Neural progenitor cell (in vitro differentiated cells): ENCODE measurements at regions not wholly inside any gene's neighbourhood (a gene's known extent, or its start where the extent isn't known, plus 50 kb on each side); places are given as distances from the start of the nearest gene placed in this dataset.

ENCODE experiments used
- DNase-seq: peaks from one replicate; pipeline ENCODE4 v3.0.0-alpha.2; 2016; ENCODE audit warnings: low spot score
- H2AFZ ChIP-seq: fragments of 200-600 bp; sonication (generic); replicated peaks from 2 replicates; pipeline ENCODE4 v1.6.1; 2016; ENCODE audit warnings: antibody characterized with exemption
- H3F3A ChIP-seq: fragments of 200-600 bp; sonication (generic); 2 replicates; pipeline ENCODE4 v1.6.1; 2016; ENCODE audit warnings: antibody characterized with exemption, low read depth
- H3K27ac ChIP-seq: fragments of 200-600 bp; sonication (generic); 2 replicates; pipeline ENCODE4 v1.5.1; 2016; ENCODE audit warnings: mild to moderate bottlenecking
- H3K27me3 ChIP-seq: fragments of 200-600 bp; sonication (generic); 2 replicates; pipeline ENCODE4 v1.6.1; 2016; ENCODE audit warnings: mild to moderate bottlenecking, moderate library complexity
- H3K36me3 ChIP-seq: fragments of 200-600 bp; sonication (generic); 2 replicates; pipeline ENCODE4 v1.5.1; 2016
- H3K4me1 ChIP-seq: fragments of 200-600 bp; sonication (generic); 2 replicates; pipeline ENCODE4 v1.6.1; 2016; ENCODE audit warnings: mixed run types
- H3K4me2 ChIP-seq: fragments of 200-600 bp; sonication (generic); 2 replicates; pipeline ENCODE4 v1.6.1; 2016
- H3K4me3 ChIP-seq: fragments of 200-600 bp; sonication (generic); 2 replicates; pipeline ENCODE4 v1.5.1; 2016
- H3K79me2 ChIP-seq: fragments of 200-600 bp; sonication (generic); 2 replicates; pipeline ENCODE4 v1.6.1; 2016; ENCODE audit warnings: low read depth
- H3K9ac ChIP-seq: fragments of 200-600 bp; sonication (generic); 2 replicates; pipeline ENCODE4 v1.6.1; 2016
- H3K9me3 ChIP-seq: fragments of 200-600 bp; sonication (generic); 2 replicates; pipeline ENCODE4 v1.5.1; 2016; ENCODE audit warnings: low read depth
- H4K20me1 ChIP-seq: fragments of 200-600 bp; sonication (generic); 2 replicates; pipeline ENCODE4 v1.6.1; 2016; ENCODE audit warnings: low read depth
- H3K27ac Mint-ChIP-seq: 3 replicates; pipeline ENCODE4 v1.8.0; 2021; ENCODE audit warnings: mixed read lengths
- H3K27me3 Mint-ChIP-seq: 2 replicates; pipeline ENCODE4 v1.8.0; 2022; ENCODE audit warnings: low read depth, mild to moderate bottlenecking, inconsistent platforms, moderate library complexity, mixed read lengths; ENCODE audit not compliant: insufficient read depth
- H3K36me3 Mint-ChIP-seq: 3 replicates; pipeline ENCODE4 v1.8.0; 2021; ENCODE audit warnings: mixed read lengths
- H3K4me1 Mint-ChIP-seq: 3 replicates; pipeline ENCODE4 v1.8.0; 2021; ENCODE audit warnings: mixed read lengths
- H3K4me3 Mint-ChIP-seq: 3 replicates; pipeline ENCODE4 v1.8.0; 2021; ENCODE audit warnings: mild to moderate bottlenecking, moderate library complexity, mixed read lengths
- H3K9me3 Mint-ChIP-seq: 3 replicates; pipeline ENCODE4 v1.8.0; 2020; ENCODE audit warnings: mixed read lengths
- CTCF ChIP-seq: fragments of 200-600 bp; sonication (generic); IDR thresholded peaks from 2 replicates; pipeline ENCODE4 v1.5.1; 2017; ENCODE audit warnings: antibody characterized with exemption, mild to moderate bottlenecking
- EZH2 ChIP-seq: fragments of 200-600 bp; sonication (generic); IDR thresholded peaks from 2 replicates; pipeline ENCODE4 v1.6.1; 2017; ENCODE audit warnings: antibody characterized with exemption, mild to moderate bottlenecking, moderate library complexity
- EZH2phosphoT487 ChIP-seq: fragments of 200-600 bp; sonication (generic); IDR thresholded peaks from 2 replicates; pipeline ENCODE4 v1.6.1; 2017; ENCODE audit warnings: antibody characterized with exemption

GRCh38 chr6:93120154-93120742 lies 299.1 kb downstream of the EPHA7 start:
- peaks cover 12% of the 10 kb centered on the region for H3K4me1 Mint-ChIP-seq
- H3K27ac Mint-ChIP-seq: no peak overlapping the region
- H3K27ac ChIP-seq: no peak overlapping the region
- no peak overlapping the region for H3K9ac ChIP-seq
- no peak overlapping the region for H3K4me3 Mint-ChIP-seq
- no peak for DNase-seq
- TF ChIP-seq EZH2phosphoT487 (no peak), CTCF (no peak), EZH2 (no peak)
- no peaks in the 10 kb centered on the region for H3K79me2 ChIP-seq
- H3K9me3 Mint-ChIP-seq: no peaks in the 10 kb centered on the region
- no peaks in the 10 kb centered on the region for H3K27me3 Mint-ChIP-seq
- H3K36me3 ChIP-seq: no peaks in the 10 kb centered on the region
- H3F3A ChIP-seq: no peaks in the 10 kb centered on the region
- no peaks in the 10 kb centered on the region for H3K27me3 ChIP-seq
- H3K9me3 ChIP-seq: no peaks in the 10 kb centered on the region
- H3K36me3 Mint-ChIP-seq: no peaks in the 10 kb centered on the region
- no peak overlapping the region for H3K4me3 ChIP-seq
- no peak overlapping the region for H2AFZ ChIP-seq
- no peaks in the 10 kb centered on the region for H4K20me1 ChIP-seq
- H3K4me1 ChIP-seq: peaks cover 37% of the 10 kb centered on the region
- no peak overlapping the region for H3K4me2 ChIP-seq

- Histone ChIP-seq H3K4me1 (peaks cover 28% of the 10 kb centered on the region), H2AFZ (peak overlapping the region; percentile 44), H3K79me2 (no peaks in the 10 kb centered on the region), H3K4me2 (peak overlapping the region; percentile 57), H3K9ac (no peak overlapping the region), H4K20me1 (no peaks in the 10 kb centered on the region), H3K27ac (peak overlapping the region; percentile 90), H3F3A (peaks cover 27% of the 10 kb centered on the region), H3K27me3 (no peaks in the 10 kb centered on the region), H3K36me3 (peaks cover 3% of the 10 kb centered on the region), H3K9me3 (no peaks in the 10 kb centered on the region), H3K4me3 (no peak overlapping the region)
- no peak for DNase-seq
- Mint-ChIP-seq H3K27me3 (peaks cover 8% of the 10 kb centered on the region), H3K4me3 (no peak overlapping the region), H3K9me3 (peaks cover 5% of the 10 kb centered on the region), H3K4me1 (peaks cover 22% of the 10 kb centered on the region), H3K36me3 (no peaks in the 10 kb centered on the region), H3K27ac (no peak overlapping the region)
- no peak for TF ChIP-seq EZH2phosphoT487
- TF ChIP-seq EZH2: no peak
- no peak for TF ChIP-seq CTCF
Observed at GRCh38 chr6:93105907-93106306, 313.5 kb downstream of the EPHA7 start.

- peak overlapping the region; percentile 57 for H3K4me2 ChIP-seq
- no peaks in the 10 kb centered on the region for H3K9me3 ChIP-seq
- H3K9me3 Mint-ChIP-seq: peaks cover 7% of the 10 kb centered on the region
- H3K27me3 ChIP-seq: no peaks in the 10 kb centered on the region
- no peaks in the 10 kb centered on the region for H4K20me1 ChIP-seq
- H2AFZ ChIP-seq: no peak overlapping the region
- H3K4me3 ChIP-seq: no peak overlapping the region
- peaks cover 27% of the 10 kb centered on the region for H3F3A ChIP-seq
- H3K4me1 ChIP-seq: peaks cover 28% of the 10 kb centered on the region
- no peak overlapping the region for H3K9ac ChIP-seq
- H3K79me2 ChIP-seq: no peaks in the 10 kb centered on the region
- peaks cover 22% of the 10 kb centered on the region for H3K4me1 Mint-ChIP-seq
- H3K27ac Mint-ChIP-seq: no peak overlapping the region
- peaks cover 8% of the 10 kb centered on the region for H3K27me3 Mint-ChIP-seq
- H3K36me3 Mint-ChIP-seq: no peaks in the 10 kb centered on the region
- no peak for TF ChIP-seq EZH2phosphoT487
- no peak for TF ChIP-seq CTCF
- TF ChIP-seq EZH2: no peak
- DNase-seq: no peak
- H3K4me3 Mint-ChIP-seq: no peak overlapping the region
- peaks cover 3% of the 10 kb centered on the region for H3K36me3 ChIP-seq
- peak overlapping the region; percentile 90 for H3K27ac ChIP-seq
Observed at GRCh38 chr6:93105017-93105416, 314.3 kb downstream of the EPHA7 start.
